ENCODE measurements at regions not wholly inside any gene's neighbourhood (a gene's known extent, or its start where the extent isn't known, plus 50 kb on each side); places are given as distances from the start of the nearest gene placed in this dataset.

DNA sequence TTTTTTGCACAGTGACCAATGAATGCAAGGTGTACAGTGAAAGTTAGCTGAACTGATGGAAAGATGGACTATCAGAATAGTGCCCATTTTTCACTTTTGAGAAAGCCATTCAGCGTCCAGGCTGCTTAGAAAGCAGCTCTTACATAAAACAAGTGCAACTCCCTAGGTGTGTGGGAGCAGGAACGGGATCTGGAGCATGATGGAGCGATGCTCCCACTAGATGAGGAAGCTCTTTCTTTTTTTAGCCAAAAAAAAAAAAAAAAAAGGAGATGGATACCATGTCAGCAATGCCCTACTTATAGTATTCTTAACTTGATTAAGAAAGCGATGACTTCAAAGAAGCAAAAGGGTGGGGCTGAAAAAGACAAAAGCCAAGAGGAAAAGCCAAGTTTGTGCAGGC, 925.5 kb downstream of the GATA3 start:
- no peak overlapping the region for H3K4me3 ChIP-seq
- no peaks in the 10 kb centered on the region for H3K36me3 ChIP-seq (replicated peaks; ENCODE audit: insufficient read depth, low read depth)
- DNase-seq (ENCODE audit: low spot score) = no peak
- no peak overlapping the region for H3K4me2 ChIP-seq
- no peaks in the 10 kb centered on the region for H4K20me1 ChIP-seq (ENCODE audit: insufficient read depth, poor library complexity, severe bottlenecking)
- H3K9me2 ChIP-seq (replicated peaks; ENCODE audit: insufficient read depth) = no peaks in the 10 kb centered on the region
- 78% methylated on average over 4 of the region's 4 CpGs for WGBS (ENCODE audit: low lambda C conversion rate, missing lambda C conversion rate)
- H2AFZ ChIP-seq = no peak overlapping the region
- TF ChIP-seq EZH2phosphoT487 (IDR thresholded peaks at IDR 0.05; ENCODE audit: low read depth, severe bottlenecking, unreplicated experiment) (no peak), EZH2 (IDR thresholded peaks at IDR 0.05; ENCODE audit: borderline replicate concordance) (no peak)
- TF ChIP-seq, protein P1, sequence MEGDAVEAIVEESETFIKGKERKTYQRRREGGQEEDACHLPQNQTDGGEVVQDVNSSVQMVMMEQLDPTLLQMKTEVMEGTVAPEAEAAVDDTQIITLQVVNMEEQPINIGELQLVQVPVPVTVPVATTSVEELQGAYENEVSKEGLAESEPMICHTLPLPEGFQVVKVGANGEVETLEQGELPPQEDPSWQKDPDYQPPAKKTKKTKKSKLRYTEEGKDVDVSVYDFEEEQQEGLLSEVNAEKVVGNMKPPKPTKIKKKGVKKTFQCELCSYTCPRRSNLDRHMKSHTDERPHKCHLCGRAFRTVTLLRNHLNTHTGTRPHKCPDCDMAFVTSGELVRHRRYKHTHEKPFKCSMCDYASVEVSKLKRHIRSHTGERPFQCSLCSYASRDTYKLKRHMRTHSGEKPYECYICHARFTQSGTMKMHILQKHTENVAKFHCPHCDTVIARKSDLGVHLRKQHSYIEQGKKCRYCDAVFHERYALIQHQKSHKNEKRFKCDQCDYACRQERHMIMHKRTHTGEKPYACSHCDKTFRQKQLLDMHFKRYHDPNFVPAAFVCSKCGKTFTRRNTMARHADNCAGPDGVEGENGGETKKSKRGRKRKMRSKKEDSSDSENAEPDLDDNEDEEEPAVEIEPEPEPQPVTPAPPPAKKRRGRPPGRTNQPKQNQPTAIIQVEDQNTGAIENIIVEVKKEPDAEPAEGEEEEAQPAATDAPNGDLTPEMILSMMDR (IDR thresholded peaks at IDR 0.05; ENCODE audit: poor library complexity) = no peak
- no peaks in the 10 kb centered on the region for H3K9me3 ChIP-seq (ENCODE audit: low read depth)
- no peaks in the 10 kb centered on the region for H3K27me3 ChIP-seq
- H3K4me1 ChIP-seq (ENCODE audit: insufficient read depth) = no peaks in the 10 kb centered on the region
- no peaks in the 10 kb centered on the region for H3K79me2 ChIP-seq
- H3K27ac ChIP-seq = no peak overlapping the region

DNA sequence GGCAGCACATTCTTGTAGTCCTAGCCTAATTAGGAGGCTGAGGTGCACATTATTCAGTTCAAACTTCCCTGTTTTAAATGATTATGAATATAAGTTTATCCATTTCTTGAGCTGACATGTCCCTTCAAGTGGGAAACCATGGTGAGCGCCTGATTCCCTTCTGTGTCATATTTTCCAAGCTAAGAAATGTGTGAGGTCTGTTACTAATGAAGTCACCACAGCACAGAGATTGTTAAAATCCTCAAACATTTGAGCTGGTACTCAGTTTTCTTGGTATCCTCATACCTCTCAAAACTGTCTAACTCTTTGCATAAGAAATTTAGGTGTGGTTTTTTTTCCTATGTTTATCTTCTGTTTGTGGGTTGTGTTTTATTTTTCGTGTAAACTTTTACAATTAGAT, 926.8 kb downstream of the GATA3 start:
- WGBS (ENCODE audit: low lambda C conversion rate, missing lambda C conversion rate) = 88% methylated on average over 2 of the region's 2 CpGs
- Histone ChIP-seq H3K27me3 (no peaks in the 10 kb centered on the region), H2AFZ (no peak overlapping the region), H3K9me3 (ENCODE audit: low read depth) (no peaks in the 10 kb centered on the region), H3K4me2 (no peak overlapping the region), H3K79me2 (no peaks in the 10 kb centered on the region), H3K27ac (no peak overlapping the region), H4K20me1 (ENCODE audit: insufficient read depth, poor library complexity, severe bottlenecking) (no peaks in the 10 kb centered on the region), H3K4me1 (ENCODE audit: insufficient read depth) (no peaks in the 10 kb centered on the region), H3K4me3 (no peak overlapping the region), H3K36me3 (replicated peaks; ENCODE audit: insufficient read depth, low read depth) (no peaks in the 10 kb centered on the region), H3K9me2 (replicated peaks; ENCODE audit: insufficient read depth) (no peaks in the 10 kb centered on the region)
- TF ChIP-seq, protein P1 (IDR thresholded peaks at IDR 0.05; ENCODE audit: poor library complexity) = no peak
- TF ChIP-seq EZH2 (IDR thresholded peaks at IDR 0.05; ENCODE audit: borderline replicate concordance) (no peak), EZH2phosphoT487 (IDR thresholded peaks at IDR 0.05; ENCODE audit: low read depth, severe bottlenecking, unreplicated experiment) (no peak)
- no peak for DNase-seq (ENCODE audit: low spot score)

DNA sequence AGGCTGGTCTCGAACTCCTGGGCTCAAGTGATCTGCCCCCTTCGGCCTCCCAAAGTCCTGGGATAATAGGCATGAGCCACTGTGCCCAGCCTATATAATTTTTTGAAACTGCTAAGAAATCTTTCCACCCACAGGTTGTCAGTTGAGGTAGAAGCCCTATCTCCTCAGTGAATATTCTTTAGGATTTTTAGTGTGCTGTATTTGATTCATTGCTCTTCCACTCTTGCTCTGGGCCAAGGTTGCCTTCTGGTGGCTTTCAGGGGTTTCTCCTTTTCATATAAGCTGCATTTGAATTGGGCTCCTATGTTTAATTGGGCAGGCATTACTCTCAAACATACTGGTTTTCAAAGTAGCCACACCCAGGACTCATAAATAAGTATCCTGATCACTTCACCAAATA, 931.2 kb downstream of the GATA3 start:
- 86% methylated on average over 2 of the region's 2 CpGs for WGBS (ENCODE audit: low lambda C conversion rate, missing lambda C conversion rate)
- no peaks in the 10 kb centered on the region for H3K9me3 ChIP-seq (ENCODE audit: low read depth)
- H3K79me2 ChIP-seq = no peaks in the 10 kb centered on the region
- H3K9me2 ChIP-seq (replicated peaks; ENCODE audit: insufficient read depth) = no peaks in the 10 kb centered on the region
- H3K4me2 ChIP-seq = no peak overlapping the region
- H3K27me3 ChIP-seq = no peaks in the 10 kb centered on the region
- H3K27ac ChIP-seq = no peak overlapping the region
- H3K4me3 ChIP-seq = no peak overlapping the region
- H4K20me1 ChIP-seq (ENCODE audit: insufficient read depth, poor library complexity, severe bottlenecking) = no peaks in the 10 kb centered on the region
- H3K4me1 ChIP-seq (ENCODE audit: insufficient read depth) = no peaks in the 10 kb centered on the region
- TF ChIP-seq EZH2 (IDR thresholded peaks at IDR 0.05; ENCODE audit: borderline replicate concordance) = no peak
- no peak for TF ChIP-seq EZH2phosphoT487 (IDR thresholded peaks at IDR 0.05; ENCODE audit: low read depth, severe bottlenecking, unreplicated experiment)
- TF ChIP-seq, protein P1 (IDR thresholded peaks at IDR 0.05; ENCODE audit: poor library complexity) = no peak
- no peak overlapping the region for H2AFZ ChIP-seq
- H3K36me3 ChIP-seq (replicated peaks; ENCODE audit: insufficient read depth, low read depth) = no peaks in the 10 kb centered on the region
- no peak for DNase-seq (ENCODE audit: low spot score)

DNA sequence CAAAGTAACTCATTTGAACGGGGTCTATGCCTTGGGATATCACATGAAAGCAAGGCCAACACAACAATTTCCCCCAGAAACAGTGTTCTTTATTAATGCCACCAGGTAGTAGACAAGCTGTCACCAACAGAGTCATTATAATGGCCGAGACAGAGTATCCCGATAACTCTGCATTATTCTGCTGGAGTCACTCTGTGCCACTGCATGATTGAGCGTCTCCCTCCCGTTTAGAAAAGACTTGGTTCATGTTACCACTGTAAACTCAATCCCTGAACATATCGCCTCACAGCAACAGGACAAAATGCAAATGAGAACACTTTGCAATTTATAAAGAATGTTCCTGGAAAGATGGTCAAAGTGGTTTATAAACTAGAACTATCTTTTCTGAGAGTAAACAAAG, 932.5 kb downstream of the GATA3 start:
- no peak for TF ChIP-seq EZH2 (IDR thresholded peaks at IDR 0.05; ENCODE audit: borderline replicate concordance)
- TF ChIP-seq, protein P1 (IDR thresholded peaks at IDR 0.05; ENCODE audit: poor library complexity) = no peak
- no peak for TF ChIP-seq EZH2phosphoT487 (IDR thresholded peaks at IDR 0.05; ENCODE audit: low read depth, severe bottlenecking, unreplicated experiment)
- no peaks in the 10 kb centered on the region for H3K27me3 ChIP-seq
- no peaks in the 10 kb centered on the region for H3K9me3 ChIP-seq (ENCODE audit: low read depth)
- 74% methylated on average over 6 of the region's 6 CpGs for WGBS (ENCODE audit: low lambda C conversion rate, missing lambda C conversion rate)
- no peaks in the 10 kb centered on the region for H3K4me1 ChIP-seq (ENCODE audit: insufficient read depth)
- no peaks in the 10 kb centered on the region for H4K20me1 ChIP-seq (ENCODE audit: insufficient read depth, poor library complexity, severe bottlenecking)
- H3K36me3 ChIP-seq (replicated peaks; ENCODE audit: insufficient read depth, low read depth) = no peaks in the 10 kb centered on the region
- H3K79me2 ChIP-seq = no peaks in the 10 kb centered on the region
- DNase-seq (ENCODE audit: low spot score) = no peak
- no peaks in the 10 kb centered on the region for H3K9me2 ChIP-seq (replicated peaks; ENCODE audit: insufficient read depth)
- H2AFZ ChIP-seq = no peak overlapping the region
- no peak overlapping the region for H3K4me3 ChIP-seq
- H3K4me2 ChIP-seq = no peak overlapping the region
- no peak overlapping the region for H3K27ac ChIP-seq
